Nephron (organoid): ENCODE measurements at regions not wholly inside any gene's neighbourhood (a gene's known extent, or its start where the extent isn't known, plus 50 kb on each side); places are given as distances from the start of the nearest gene placed in this dataset.

Experiments
- H3K27ac Mint-ChIP-seq, 3 experiments: 2 replicates each; pipeline ENCODE4 v1.8.0; 2020; ENCODE audit warnings: mixed read lengths in 3 of 3, mild to moderate bottlenecking in 2 of 3, moderate library complexity in 1 of 3
- H3K27me3 Mint-ChIP-seq: 2 replicates; pipeline ENCODE4 v1.8.0; 2021; ENCODE audit warnings: low read depth, mild to moderate bottlenecking, moderate library complexity, mixed read lengths
- H3K36me3 Mint-ChIP-seq: 2 replicates; pipeline ENCODE4 v1.8.0; 2020; ENCODE audit warnings: low read depth, mixed read lengths
- H3K4me1 Mint-ChIP-seq: 2 replicates; pipeline ENCODE4 v1.8.0; 2020; ENCODE audit warnings: mixed read lengths
- H3K4me3 Mint-ChIP-seq, 3 experiments: 2 replicates each; pipeline ENCODE4 v1.8.0; 2020; ENCODE audit warnings: mild to moderate bottlenecking in 3 of 3, mixed read lengths in 3 of 3, moderate library complexity in 2 of 3
- H3K9me3 Mint-ChIP-seq: 2 replicates; pipeline ENCODE4 v1.8.0; 2020; ENCODE audit warnings: mixed read lengths
- TF ChIP-seq, protein P1 (sequence below), 3 experiments: fragments of 200-600 bp; sonication (generic); IDR thresholded peaks; one replicate each; pipeline ENCODE4 v1.5.0; 2021; ENCODE audit warnings: antibody characterized with exemption in 3 of 3; ENCODE audit not compliant: unreplicated experiment in 3 of 3

DNA sequence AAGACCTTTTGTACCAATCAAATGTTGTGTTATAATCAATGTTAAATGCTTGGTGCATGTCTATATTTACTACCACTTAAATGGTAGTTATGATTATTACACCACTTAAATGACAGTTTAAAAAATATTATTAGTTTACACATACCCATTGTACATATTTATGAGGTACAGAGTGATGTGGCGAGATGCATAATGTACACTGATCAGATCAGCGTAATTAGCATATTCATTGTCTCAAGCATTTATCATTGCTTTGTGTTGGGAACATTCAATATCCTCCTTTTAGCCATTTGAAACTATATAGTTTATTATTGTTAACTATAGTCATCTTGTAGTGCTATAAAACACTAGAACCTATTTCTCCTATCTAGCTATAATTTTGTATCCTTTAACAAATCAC is 434.4 kb upstream of the ACTBL2 start:
- TF ChIP-seq, protein P1, sequence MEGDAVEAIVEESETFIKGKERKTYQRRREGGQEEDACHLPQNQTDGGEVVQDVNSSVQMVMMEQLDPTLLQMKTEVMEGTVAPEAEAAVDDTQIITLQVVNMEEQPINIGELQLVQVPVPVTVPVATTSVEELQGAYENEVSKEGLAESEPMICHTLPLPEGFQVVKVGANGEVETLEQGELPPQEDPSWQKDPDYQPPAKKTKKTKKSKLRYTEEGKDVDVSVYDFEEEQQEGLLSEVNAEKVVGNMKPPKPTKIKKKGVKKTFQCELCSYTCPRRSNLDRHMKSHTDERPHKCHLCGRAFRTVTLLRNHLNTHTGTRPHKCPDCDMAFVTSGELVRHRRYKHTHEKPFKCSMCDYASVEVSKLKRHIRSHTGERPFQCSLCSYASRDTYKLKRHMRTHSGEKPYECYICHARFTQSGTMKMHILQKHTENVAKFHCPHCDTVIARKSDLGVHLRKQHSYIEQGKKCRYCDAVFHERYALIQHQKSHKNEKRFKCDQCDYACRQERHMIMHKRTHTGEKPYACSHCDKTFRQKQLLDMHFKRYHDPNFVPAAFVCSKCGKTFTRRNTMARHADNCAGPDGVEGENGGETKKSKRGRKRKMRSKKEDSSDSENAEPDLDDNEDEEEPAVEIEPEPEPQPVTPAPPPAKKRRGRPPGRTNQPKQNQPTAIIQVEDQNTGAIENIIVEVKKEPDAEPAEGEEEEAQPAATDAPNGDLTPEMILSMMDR (IDR thresholded peaks at IDR 0.05; ENCODE audit: unreplicated experiment in 3 of 3): no peak
- Mint-ChIP-seq H3K27ac (no peak overlapping the region), H3K4me1 (peaks cover 5% of the 10 kb centered on the region), H3K27me3 (no peaks in the 10 kb centered on the region), H3K36me3 (no peaks in the 10 kb centered on the region), H3K9me3 (peaks cover under 1% of the 10 kb centered on the region), H3K4me3 (no peak overlapping the region)

DNA sequence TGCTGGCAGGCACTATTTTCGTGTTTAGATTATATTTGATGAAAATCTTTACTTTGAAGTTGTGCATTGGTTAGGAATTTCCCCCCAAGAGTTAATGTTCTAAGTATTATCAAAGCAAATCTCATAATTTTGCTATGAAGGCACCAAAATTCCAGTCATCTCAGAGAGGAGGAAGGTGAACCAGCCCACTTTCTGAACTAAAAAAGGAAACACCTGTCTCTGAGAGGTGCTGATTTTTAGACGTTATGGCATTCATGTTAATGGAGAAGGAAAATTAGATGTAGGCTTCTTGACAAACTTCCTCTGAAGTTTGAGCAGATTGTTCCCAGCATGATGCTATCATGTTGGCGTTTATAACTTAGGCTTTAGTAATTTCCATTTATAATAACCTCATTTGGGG is 432.9 kb upstream of the ACTBL2 start:
- Mint-ChIP-seq H3K4me1 (peaks cover 12% of the 10 kb centered on the region), H3K9me3 (no peaks in the 10 kb centered on the region), H3K36me3 (no peaks in the 10 kb centered on the region), H3K27me3 (peaks cover 3% of the 10 kb centered on the region), H3K4me3 (no peak overlapping the region), H3K27ac (no peak overlapping the region)
- TF ChIP-seq, protein P1 (IDR thresholded peaks at IDR 0.05; ENCODE audit: unreplicated experiment in 3 of 3): no peak

DNA sequence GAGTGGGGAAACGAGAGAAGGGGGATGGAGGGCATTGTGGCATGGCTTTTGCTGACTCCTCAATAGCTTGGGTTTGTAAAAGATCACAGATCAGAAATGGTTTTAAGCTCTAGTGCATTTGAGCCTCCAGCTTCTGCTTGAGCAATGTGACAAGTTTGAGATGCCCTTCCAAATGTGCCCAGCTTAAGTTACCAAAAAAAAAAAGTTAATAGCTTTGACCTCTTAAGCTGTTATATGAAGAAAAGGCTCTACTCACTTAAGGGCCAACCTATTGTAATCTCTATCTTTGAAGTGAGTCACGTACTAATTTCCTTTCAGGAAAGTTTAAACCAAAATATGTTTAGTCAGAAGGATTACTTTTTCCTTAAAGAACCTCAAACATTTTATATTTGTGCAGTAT is 428.8 kb upstream of the ACTBL2 start:
- TF ChIP-seq, protein P1 (IDR thresholded peaks at IDR 0.05; ENCODE audit: unreplicated experiment in 3 of 3): no peak
- peaks cover 12% of the 10 kb centered on the region for H3K4me1 Mint-ChIP-seq
- H3K4me3 Mint-ChIP-seq: no peak overlapping the region

DNA sequence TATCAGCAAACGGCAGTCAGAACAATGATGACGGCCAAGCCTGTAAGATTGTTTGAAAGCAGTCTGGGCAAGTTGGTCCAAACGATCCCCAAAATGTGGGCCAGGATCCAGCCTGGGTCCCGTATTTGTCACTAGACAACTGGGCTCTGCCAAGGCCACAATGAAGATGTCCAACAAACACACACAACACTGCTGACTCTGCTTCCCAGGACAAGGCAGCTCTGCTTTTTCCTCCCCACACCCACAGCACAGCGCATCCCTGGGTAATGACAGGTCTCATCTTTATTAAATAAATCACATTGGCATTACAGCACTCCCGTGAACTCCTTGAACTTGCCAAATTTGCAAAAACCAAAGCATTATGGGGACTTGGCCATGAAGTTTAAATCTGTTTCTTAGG is 424.1 kb upstream of the ACTBL2 start:
- Mint-ChIP-seq H3K27ac (no peak overlapping the region), H3K27me3 (peaks cover 3% of the 10 kb centered on the region), H3K36me3 (no peaks in the 10 kb centered on the region), H3K4me3 (no peak overlapping the region), H3K9me3 (no peaks in the 10 kb centered on the region), H3K4me1 (peaks cover 37% of the 10 kb centered on the region)
- TF ChIP-seq, protein P1 (IDR thresholded peaks at IDR 0.05; ENCODE audit: unreplicated experiment in 3 of 3): no peak

More for the DNA sequence above, 428.8 kb upstream of the ACTBL2 start:
- Mint-ChIP-seq H3K36me3 (no peaks in the 10 kb centered on the region), H3K27ac (peak overlapping the region in 1 of 3 experiments; percentile 44), H3K9me3 (no peaks in the 10 kb centered on the region), H3K27me3 (peaks cover 3% of the 10 kb centered on the region)

DNA sequence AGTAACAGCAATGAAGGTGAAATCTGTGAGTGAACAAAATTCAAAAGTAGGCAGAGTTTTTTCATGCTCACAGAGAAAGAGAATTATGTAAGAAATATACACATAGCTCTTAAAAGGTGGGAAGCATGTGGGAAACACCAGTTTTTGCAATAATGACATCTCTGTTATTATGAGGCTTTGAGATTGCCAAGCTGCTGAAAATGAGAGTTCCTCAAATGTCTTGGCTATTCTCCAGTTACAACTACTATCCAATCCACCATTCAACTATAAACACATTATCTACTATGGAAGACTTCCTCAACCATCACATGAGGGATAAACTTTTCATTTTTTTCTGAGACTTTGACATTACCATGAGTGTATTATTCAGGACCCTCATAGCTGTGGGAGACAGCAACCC is 420.8 kb upstream of the ACTBL2 start:
- no peak overlapping the region for H3K4me3 Mint-ChIP-seq
- H3K27me3 Mint-ChIP-seq: no peaks in the 10 kb centered on the region
- TF ChIP-seq, protein P1 (IDR thresholded peaks at IDR 0.05; ENCODE audit: unreplicated experiment in 3 of 3): no peak
- H3K4me1 Mint-ChIP-seq: peaks cover 44% of the 10 kb centered on the region
- no peaks in the 10 kb centered on the region for H3K9me3 Mint-ChIP-seq
- H3K27ac Mint-ChIP-seq: peak overlapping the region in 2 of 3 experiments; percentile 32 to 52
- H3K36me3 Mint-ChIP-seq: no peaks in the 10 kb centered on the region

DNA sequence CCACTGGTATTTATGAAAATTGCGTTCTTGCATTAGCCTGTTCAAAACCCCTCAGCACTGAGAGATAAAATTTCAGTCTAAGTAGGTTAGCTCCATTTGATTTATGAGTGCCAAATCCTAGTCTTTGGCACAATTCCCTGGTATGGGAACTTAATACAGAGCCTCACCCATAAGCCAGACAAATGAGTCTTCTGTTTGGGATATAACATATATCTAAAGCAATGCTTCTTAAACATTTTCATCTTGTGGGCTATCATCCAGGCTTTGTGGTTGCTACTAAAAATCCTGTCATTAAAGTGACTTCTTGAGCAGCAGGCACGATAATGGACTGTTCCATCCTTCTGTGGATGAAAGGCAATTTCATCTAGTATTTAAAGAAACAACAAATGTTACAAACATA is 419.5 kb upstream of the ACTBL2 start:
- no peaks in the 10 kb centered on the region for H3K36me3 Mint-ChIP-seq

More for the DNA sequence above, 419.5 kb upstream of the ACTBL2 start:
- TF ChIP-seq, protein P1 (IDR thresholded peaks at IDR 0.05; ENCODE audit: unreplicated experiment in 3 of 3): no peak
- peak overlapping the region in 1 of 3 experiments; percentile 32 for H3K27ac Mint-ChIP-seq
- H3K27me3 Mint-ChIP-seq: no peaks in the 10 kb centered on the region
- H3K9me3 Mint-ChIP-seq: no peaks in the 10 kb centered on the region
- no peak overlapping the region for H3K4me3 Mint-ChIP-seq
- peaks cover 44% of the 10 kb centered on the region for H3K4me1 Mint-ChIP-seq
